ENCODE measurements at regions not wholly inside any gene's neighbourhood (a gene's known extent, or its start where the extent isn't known, plus 50 kb on each side); places are given as distances from the start of the nearest gene placed in this dataset.
"Not testable (repeated sequence)": the region's sequence is repeated elsewhere in the genome, so short reads cannot be mapped to it uniquely, and the experiment has no call there.

GRCh38 chr12:102666176-102666575 is 185.8 kb upstream of the IGF1 start:
- not testable (repeated sequence) for TF ChIP-seq POLR2A (IDR thresholded peaks at IDR 0.05; ENCODE audit: low read depth, low read length); POLR2AphosphoS5 (IDR thresholded peaks at IDR 0.05; ENCODE audit: low read depth, low read length); TAF1 (IDR thresholded peaks at IDR 0.05; ENCODE audit: low read depth, low read length); PAX5 (IDR thresholded peaks at IDR 0.05; ENCODE audit: insufficient read depth, low read length, severe bottlenecking)

Data from GM12891 (cell line).